Astrocyte (in vitro differentiated cells and primary cell): ENCODE measurements at regions not wholly inside any gene's neighbourhood (a gene's known extent, or its start where the extent isn't known, plus 50 kb on each side); places are given as distances from the start of the nearest gene placed in this dataset.
A peak's percentile ranks its signal among the peaks of the same experiment; 100 is the strongest.

Experiments used
- DNase-seq: peaks from one replicate; pipeline ENCODE4 v3.0.0-alpha.2; 2010; ENCODE audit warnings: low read depth
- FAIRE-seq: peaks from 2 replicates; lab custom pipeline; 2011; peaks lifted over from hg19 to GRCh38; lab: Jason Lieb, UNC
- H2AFZ ChIP-seq: 2 replicates; pipeline ENCODE4 v1.6.0; 2012; ENCODE audit warnings: low read depth, low read length, inconsistent platforms
- H3K27ac ChIP-seq: 2 replicates; pipeline ENCODE4 v1.5.1; 2011; ENCODE audit warnings: low read depth, low read length, inconsistent platforms
- H3K27me3 ChIP-seq: 2 replicates; pipeline ENCODE4 v1.6.0; 2011; ENCODE audit warnings: low read length, inconsistent platforms; ENCODE audit not compliant: insufficient read depth
- H3K36me3 ChIP-seq: 2 replicates; pipeline ENCODE4 v1.5.1; 2011; ENCODE audit warnings: low read length, inconsistent platforms; ENCODE audit not compliant: insufficient read depth
- H3K4me1 ChIP-seq: 2 replicates; pipeline ENCODE4 v1.5.1; 2011; ENCODE audit warnings: low read length, inconsistent platforms; ENCODE audit not compliant: insufficient read depth
- H3K4me2 ChIP-seq: 2 replicates; pipeline ENCODE4 v1.6.0; 2012; ENCODE audit warnings: low read length, inconsistent platforms
- H3K4me3 ChIP-seq: 2 replicates; pipeline ENCODE4 v1.5.1; 2011; ENCODE audit warnings: low read depth, mild to moderate bottlenecking, low read length, inconsistent platforms; ENCODE audit not compliant: insufficient read depth
- H3K79me2 ChIP-seq: 2 replicates; pipeline ENCODE4 v1.6.0; 2012; ENCODE audit warnings: mild to moderate bottlenecking, low read length, inconsistent platforms; ENCODE audit not compliant: insufficient read depth
- H3K9ac ChIP-seq: 2 replicates; pipeline ENCODE4 v1.6.0; 2012; ENCODE audit warnings: mild to moderate bottlenecking, low read length, inconsistent platforms
- H3K9me3 ChIP-seq: 2 replicates; pipeline ENCODE4 v1.5.1; 2012; ENCODE audit warnings: low read depth, mild to moderate bottlenecking, low read length, inconsistent platforms; ENCODE audit not compliant: insufficient read depth
- H4K20me1 ChIP-seq: 2 replicates; pipeline ENCODE4 v1.6.0; 2012; ENCODE audit warnings: low read length, inconsistent platforms; ENCODE audit not compliant: insufficient read depth
- H3K27ac Mint-ChIP-seq: one replicate; pipeline ENCODE4 v1.8.0; 2021; ENCODE audit warnings: mild to moderate bottlenecking, mixed read lengths; ENCODE audit not compliant: unreplicated experiment
- H3K27me3 Mint-ChIP-seq: one replicate; pipeline ENCODE4 v1.8.0; 2021; ENCODE audit warnings: low read depth, mixed read lengths; ENCODE audit not compliant: unreplicated experiment
- H3K36me3 Mint-ChIP-seq: one replicate; pipeline ENCODE4 v1.8.0; 2021; ENCODE audit warnings: low read depth, mixed read lengths; ENCODE audit not compliant: unreplicated experiment
- H3K4me1 Mint-ChIP-seq: one replicate; pipeline ENCODE4 v1.8.0; 2021; ENCODE audit warnings: low read depth, mixed read lengths; ENCODE audit not compliant: unreplicated experiment
- H3K4me3 Mint-ChIP-seq: one replicate; pipeline ENCODE4 v1.8.0; 2021; ENCODE audit warnings: mild to moderate bottlenecking, moderate library complexity, mixed read lengths; ENCODE audit not compliant: unreplicated experiment
- H3K9me3 Mint-ChIP-seq: one replicate; pipeline ENCODE4 v1.8.0; 2021; ENCODE audit warnings: mild to moderate bottlenecking, mixed read lengths; ENCODE audit not compliant: unreplicated experiment
- CTCF ChIP-seq: IDR thresholded peaks from 2 replicates; pipeline ENCODE4 v1.5.1; 2011; ENCODE audit warnings: low read depth, mild to moderate bottlenecking, inconsistent platforms, low read length, moderate library complexity; ENCODE audit not compliant: insufficient read depth
- EZH2 ChIP-seq: IDR thresholded peaks from 2 replicates; pipeline ENCODE4 v1.6.1; 2012; ENCODE audit warnings: mild to moderate bottlenecking, low read length, inconsistent platforms; ENCODE audit not compliant: insufficient read depth

- Mint-ChIP-seq H3K27me3 (peaks cover 6% of the 10 kb centered on the region), H3K4me1 (peaks cover 23% of the 10 kb centered on the region), H3K4me3 (no peak overlapping the region), H3K36me3 (no peaks in the 10 kb centered on the region), H3K27ac (no peak overlapping the region), H3K9me3 (no peaks in the 10 kb centered on the region)
- no peak overlapping the region for H3K4me2 ChIP-seq
- TF ChIP-seq CTCF = no peak
- no peak for TF ChIP-seq EZH2
- no peaks in the 10 kb centered on the region for H3K9me3 ChIP-seq
- no peak overlapping the region for H3K4me3 ChIP-seq
- H3K36me3 ChIP-seq = no peaks in the 10 kb centered on the region
- H3K4me1 ChIP-seq = peaks cover 15% of the 10 kb centered on the region
- no peaks in the 10 kb centered on the region for H3K27me3 ChIP-seq
- no peaks in the 10 kb centered on the region for H3K79me2 ChIP-seq
- no peak overlapping the region for H3K27ac ChIP-seq
- FAIRE-seq = no peak
- H4K20me1 ChIP-seq = no peaks in the 10 kb centered on the region
- H2AFZ ChIP-seq = no peak overlapping the region
- H3K9ac ChIP-seq = no peak overlapping the region
- no peak for DNase-seq
Observed at GRCh38 chr5:10858307-10858706, 97.3 kb upstream of the DAP start.

DNA sequence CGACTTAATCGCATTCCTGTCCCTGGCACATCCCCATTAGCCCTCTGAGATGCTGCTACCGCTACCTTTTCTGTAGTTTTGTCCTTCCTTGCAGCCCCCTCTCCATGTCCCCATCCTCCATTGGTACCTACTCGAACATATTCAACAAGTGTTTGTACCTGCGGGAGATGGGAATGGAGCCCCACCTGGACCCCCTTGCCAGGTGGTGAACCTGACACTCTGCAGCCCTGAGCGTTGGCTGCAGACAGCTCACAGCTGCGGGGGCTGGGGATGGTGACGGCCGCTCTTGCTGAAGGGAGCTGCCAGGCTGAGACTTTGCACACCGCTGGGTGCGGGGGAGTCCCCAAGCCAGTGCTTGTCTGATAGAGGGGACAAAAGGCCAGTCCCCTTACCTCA is 96.3 kb upstream of the DAP start:
- peak overlapping the region; percentile 59 for H2AFZ ChIP-seq
- no peak overlapping the region for H3K4me3 Mint-ChIP-seq
- peak overlapping the region; percentile 74 for H3K4me2 ChIP-seq

DNA sequence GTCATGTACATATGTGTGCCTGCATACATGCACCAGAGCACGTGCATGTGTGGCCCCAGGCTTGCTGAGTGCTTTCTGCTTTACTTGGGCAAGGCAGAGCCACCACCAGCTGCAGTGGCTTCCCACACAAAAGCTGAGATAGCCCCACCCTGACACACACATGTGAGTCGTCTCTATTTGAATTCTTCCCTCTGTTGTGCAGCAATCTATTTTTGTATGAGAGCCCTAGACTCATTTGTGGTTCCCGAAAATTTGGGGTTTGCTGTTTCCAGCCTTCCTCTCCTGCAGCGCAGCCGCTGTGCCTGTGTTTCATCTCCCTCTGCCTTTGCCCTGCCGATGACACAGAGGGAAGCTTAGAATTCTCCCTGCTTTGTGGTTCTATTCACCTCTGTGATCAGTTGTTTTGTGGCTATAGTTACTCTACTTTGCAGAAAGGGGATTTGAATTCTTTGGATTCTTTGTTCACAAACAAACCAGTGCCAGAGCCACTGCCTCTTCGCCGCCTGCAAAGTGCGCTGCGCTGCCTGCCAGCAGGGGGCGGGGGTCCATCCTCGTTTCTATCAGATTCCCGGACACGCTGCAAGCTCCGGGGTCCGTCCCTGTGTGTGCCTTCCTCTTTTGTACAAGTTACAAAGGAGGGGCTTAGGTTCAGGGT is 95.8 kb upstream of the DAP start:
- Histone ChIP-seq H3K27ac (no peak overlapping the region), H3K27me3 (no peaks in the 10 kb centered on the region), H3K36me3 (no peaks in the 10 kb centered on the region), H3K4me3 (peak overlapping the region; percentile 26), H3K4me1 (peaks cover 15% of the 10 kb centered on the region), H3K4me2 (peak overlapping the region; percentile 74), H3K9ac (peak overlapping the region; percentile 15), H3K9me3 (no peaks in the 10 kb centered on the region), H2AFZ (peak overlapping the region; percentile 59), H3K79me2 (no peaks in the 10 kb centered on the region), H4K20me1 (no peaks in the 10 kb centered on the region)
- DNase-seq = peak; percentile 88
- FAIRE-seq = no peak
- no peaks in the 10 kb centered on the region for H3K36me3 Mint-ChIP-seq
- H3K4me3 Mint-ChIP-seq = peak overlapping the region; percentile 21
- peaks cover 23% of the 10 kb centered on the region for H3K4me1 Mint-ChIP-seq
- H3K27ac Mint-ChIP-seq = peak overlapping the region; percentile 41
- peaks cover 10% of the 10 kb centered on the region for H3K27me3 Mint-ChIP-seq
- TF ChIP-seq EZH2 (no peak), CTCF (peak; percentile 98)
- H3K9me3 Mint-ChIP-seq = no peaks in the 10 kb centered on the region

More for the DNA sequence above, 96.3 kb upstream of the DAP start:
- Histone ChIP-seq H4K20me1 (no peaks in the 10 kb centered on the region), H3K4me1 (peaks cover 15% of the 10 kb centered on the region), H3K9me3 (no peaks in the 10 kb centered on the region), H3K79me2 (no peaks in the 10 kb centered on the region), H3K27ac (no peak overlapping the region), H3K9ac (no peak overlapping the region), H3K4me3 (peak overlapping the region; percentile 26), H3K27me3 (no peaks in the 10 kb centered on the region), H3K36me3 (no peaks in the 10 kb centered on the region)
- H3K27ac Mint-ChIP-seq = no peak overlapping the region
- no peak for TF ChIP-seq EZH2
- FAIRE-seq (no peak), DNase-seq (no peak)
- H3K27me3 Mint-ChIP-seq = peaks cover 10% of the 10 kb centered on the region
- H3K36me3 Mint-ChIP-seq = no peaks in the 10 kb centered on the region
- peaks cover 23% of the 10 kb centered on the region for H3K4me1 Mint-ChIP-seq
- H3K9me3 Mint-ChIP-seq = no peaks in the 10 kb centered on the region
